IMR-90 (cell line): ENCODE measurements at regions not wholly inside any gene's neighbourhood (a gene's known extent, or its start where the extent isn't known, plus 50 kb on each side); places are given as distances from the start of the nearest gene placed in this dataset.

Experiments
- ATAC-seq: fragments of 200-7000 bp; cut with Tn5 transposase; 2 replicates; pipeline ENCODE4 v1.9.1; 2020; ENCODE audit warnings: low read depth, mild to moderate bottlenecking, moderate library complexity
- BruUV-seq: library from RNA; stranded (reverse); fragments of 400-500 nt; replicated peaks from 2 replicates; lab custom pipeline; 2021; lab: Mats Ljungman, UMichigan
- CTCF ChIA-PET: fragments of 300-600 bp; formaldehyde crosslinking; extraction: SDS; loops from one replicate; lab custom pipeline; 2021; ENCODE audit warnings: antibody characterized with exemption; lab: Yijun Ruan, JAX
- POLR2A ChIA-PET: fragments of 300-600 bp; sonication (Branson Sonifier 250); formaldehyde crosslinking; loops from one replicate; lab custom pipeline; 2022; ENCODE audit warnings: antibody characterized with exemption; ENCODE audit not compliant: unreplicated experiment; lab: Charles Lee
- DNase-seq: peaks from one replicate; pipeline ENCODE4 v3.0.0; 2013
- H2AFZ ChIP-seq: replicated peaks from 2 replicates; pipeline ENCODE3; 2013; ENCODE audit warnings: low read length, mild to moderate bottlenecking; ENCODE audit not compliant: poor library complexity
- H2AK5ac ChIP-seq: 2 replicates; pipeline ENCODE4 v1.6.1; 2013; ENCODE audit warnings: low read depth, low read length, inconsistent platforms
- H2AK9ac ChIP-seq: replicated peaks from 2 replicates; pipeline ENCODE3; 2013; ENCODE audit warnings: mild to moderate bottlenecking, low read depth, low read length, moderate library complexity; ENCODE audit not compliant: poor library complexity
- H2BK120ac ChIP-seq: 2 replicates; pipeline ENCODE4 v1.6.1; 2013; ENCODE audit warnings: low read depth, low read length, inconsistent platforms
- H2BK15ac ChIP-seq: 3 replicates; pipeline ENCODE4 v1.6.1; 2013; ENCODE audit warnings: low read depth, low read length, inconsistent platforms
- H2BK20ac ChIP-seq: 2 replicates; pipeline ENCODE4 v1.6.1; 2013; ENCODE audit warnings: low read depth, mild to moderate bottlenecking, inconsistent platforms, low read length, moderate library complexity
- H2BK5ac ChIP-seq: 2 replicates; pipeline ENCODE4 v1.6.1; 2013; ENCODE audit warnings: mild to moderate bottlenecking, low read depth, low read length, inconsistent platforms; ENCODE audit not compliant: poor library complexity, severe bottlenecking
- H3K14ac ChIP-seq: replicated peaks from 2 replicates; pipeline ENCODE4 v1.6.1; 2013; ENCODE audit warnings: low read depth, low read length, inconsistent platforms
- H3K18ac ChIP-seq: 2 replicates; pipeline ENCODE4 v1.6.1; 2013; ENCODE audit warnings: low read depth, low read length, control low read depth
- H3K23ac ChIP-seq: 2 replicates; pipeline ENCODE4 v1.6.1; 2013; ENCODE audit warnings: low read depth, low read length, inconsistent platforms
- H3K27ac ChIP-seq: 2 replicates; pipeline ENCODE4 v1.5.1; 2013; ENCODE audit warnings: mild to moderate bottlenecking, control low read depth, low read length; ENCODE audit not compliant: insufficient read depth
- H3K27me3 ChIP-seq: 2 replicates; pipeline ENCODE4 v1.6.1; 2013; ENCODE audit warnings: low read length; ENCODE audit not compliant: control insufficient read depth, insufficient read depth
- H3K36me3 ChIP-seq: 2 replicates; pipeline ENCODE4 v1.6.1; 2013; ENCODE audit warnings: low read length, mixed read lengths; ENCODE audit not compliant: control insufficient read depth, insufficient read depth
- H3K4ac ChIP-seq: 2 replicates; pipeline ENCODE4 v1.6.1; 2013; ENCODE audit warnings: low read depth, low read length, inconsistent platforms
- H3K4me1 ChIP-seq: 2 replicates; pipeline ENCODE4 v1.6.1; 2013; ENCODE audit warnings: low read length, mixed read lengths; ENCODE audit not compliant: control insufficient read depth, insufficient read depth
- H3K4me2 ChIP-seq: 2 replicates; pipeline ENCODE4 v1.6.1; 2013; ENCODE audit warnings: low read depth, mild to moderate bottlenecking, control low read depth, low read length, moderate library complexity
- H3K4me3 ChIP-seq: 2 replicates; pipeline ENCODE4 v1.5.1; 2013; ENCODE audit warnings: low read depth, mild to moderate bottlenecking, control low read depth, low read length, moderate library complexity; ENCODE audit not compliant: insufficient read depth
- H3K56ac ChIP-seq: 2 replicates; pipeline ENCODE4 v1.6.1; 2013; ENCODE audit warnings: low read length, inconsistent platforms; ENCODE audit not compliant: insufficient read depth; ENCODE audit errors: extremely low read depth
- H3K79me1 ChIP-seq, 2 experiments: 2 replicates each; pipeline ENCODE4 v1.6.1; 2013; ENCODE audit warnings: low read length in 2 of 2, inconsistent platforms in 1 of 2, low read depth in 1 of 2
- H3K9ac ChIP-seq: 2 replicates; pipeline ENCODE4 v1.6.1; 2013; ENCODE audit warnings: low read depth, low read length, control low read depth
- H3K9me1 ChIP-seq: 2 replicates; pipeline ENCODE4 v1.6.1; 2013; ENCODE audit warnings: low read length, inconsistent platforms; ENCODE audit not compliant: insufficient read depth
- H3K9me3 ChIP-seq: 2 replicates; pipeline ENCODE4 v1.6.1; 2013; ENCODE audit warnings: low read length; ENCODE audit not compliant: control insufficient read depth, insufficient read depth
- H4K20me1 ChIP-seq: 2 replicates; pipeline ENCODE4 v1.6.1; 2013; ENCODE audit warnings: low read length, inconsistent platforms; ENCODE audit not compliant: insufficient read depth
- H4K5ac ChIP-seq: 2 replicates; pipeline ENCODE4 v1.6.1; 2013; ENCODE audit warnings: mild to moderate bottlenecking, low read depth, low read length, control low read depth
- H4K8ac ChIP-seq, 2 experiments: 2 replicates each; pipeline ENCODE4 v1.6.1; 2013; ENCODE audit warnings: low read depth in 2 of 2, low read length in 2 of 2, control low read depth in 1 of 2, inconsistent platforms in 1 of 2
- H4K91ac ChIP-seq: 2 replicates; pipeline ENCODE4 v1.6.1; 2013; ENCODE audit warnings: low read depth, low read length, inconsistent platforms; ENCODE audit not compliant: insufficient read depth
- BHLHE40 ChIP-seq: fragments of 150-350 bp; IDR thresholded peaks from 2 replicates; pipeline ENCODE4 v1.6.1; 2016; ENCODE audit warnings: mild to moderate bottlenecking, low read depth, low read length
- CHD1 ChIP-seq: IDR thresholded peaks from 2 replicates; pipeline ENCODE4 v1.6.1; 2012; ENCODE audit warnings: low read depth, low read length, improper control_type of control experiment
- MAZ ChIP-seq: IDR thresholded peaks from 2 replicates; pipeline ENCODE4 v1.6.1; 2012; ENCODE audit warnings: low read depth, mild to moderate bottlenecking, low read length, improper control_type of control experiment, moderate library complexity, borderline replicate concordance
- MXI1 ChIP-seq: IDR thresholded peaks from 2 replicates; pipeline ENCODE4 v1.6.1; 2012; ENCODE audit warnings: low read depth, mild to moderate bottlenecking, low read length, moderate library complexity, borderline replicate concordance
- RCOR1 ChIP-seq: IDR thresholded peaks from 2 replicates; pipeline ENCODE4 v1.6.1; 2012; ENCODE audit warnings: mild to moderate bottlenecking, low read length, improper control_type of control experiment; ENCODE audit not compliant: insufficient replicate concordance
- RFX5 ChIP-seq: IDR thresholded peaks from 2 replicates; pipeline ENCODE4 v1.8.0; 2012; ENCODE audit warnings: low read depth, mild to moderate bottlenecking, low read length, moderate library complexity
- WGBS, 2 experiments: methylation state at CpG; one replicate each; pipeline versions ENCODE4 v1.1.5 to v1.1.7; 2013; ENCODE audit warnings: missing lambda C conversion rate in 2 of 2; ENCODE audit not compliant: insufficient read length in 1 of 2; ENCODE audit errors: extremely low coverage in 2 of 2; 5-methylcytosine and 5-hydroxymethylcytosine counted together
- dilution Hi-C: fragments of 300-500 bp; cut with HindIII; formaldehyde crosslinking; loops from one replicate; pipeline ENCODE4 v1.14.3; 2018; ENCODE audit warnings: low sequenced_read_pairs; ENCODE audit not compliant: unreplicated experiment
- in situ Hi-C: fragments of 300-500 bp; cut with MboI; formaldehyde crosslinking; loops from 3 replicates; pipeline ENCODE4 v1.14.3; 2019; ENCODE audit warnings: low sequenced_read_pairs, inconsistent platforms, mixed read lengths
- intact Hi-C: fragments of 100-400 bp; cut with micrococcal nuclease; formaldehyde crosslinking; loops from 2 replicates; pipeline ENCODE4 v1.10.0; 2022
- TF ChIP-seq, protein P1 (sequence below): fragments of 150-350 bp; IDR thresholded peaks from 2 replicates; pipeline ENCODE4 v1.6.1; 2017; ENCODE audit warnings: mild to moderate bottlenecking, antibody characterized with exemption, low read length, low read depth

- in situ Hi-C loops (no loop called here), dilution Hi-C loops (no loop called here), intact Hi-C loops (no loop called here)
- DNase-seq = no peak
- no peaks in the 10 kb centered on the region for H3K9me3 ChIP-seq
- H2BK20ac ChIP-seq = no peak overlapping the region
- no peak overlapping the region for H3K4me3 ChIP-seq
- no peak overlapping the region for H2BK5ac ChIP-seq
- H2AK9ac ChIP-seq = no peak overlapping the region
- H3K79me1 ChIP-seq = no peaks in the 10 kb centered on the region
- TF ChIP-seq MAZ (no peak), BHLHE40 (no peak), RCOR1 (no peak), RFX5 (no peak), CHD1 (no peak), MXI1 (no peak)
- TF ChIP-seq, protein P1, sequence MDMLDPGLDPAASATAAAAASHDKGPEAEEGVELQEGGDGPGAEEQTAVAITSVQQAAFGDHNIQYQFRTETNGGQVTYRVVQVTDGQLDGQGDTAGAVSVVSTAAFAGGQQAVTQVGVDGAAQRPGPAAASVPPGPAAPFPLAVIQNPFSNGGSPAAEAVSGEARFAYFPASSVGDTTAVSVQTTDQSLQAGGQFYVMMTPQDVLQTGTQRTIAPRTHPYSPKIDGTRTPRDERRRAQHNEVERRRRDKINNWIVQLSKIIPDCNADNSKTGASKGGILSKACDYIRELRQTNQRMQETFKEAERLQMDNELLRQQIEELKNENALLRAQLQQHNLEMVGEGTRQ = no peak
- no peak overlapping the region for H3K4ac ChIP-seq
- no peaks in the 10 kb centered on the region; the same call in none of the 2 replicates for H3K27me3 ChIP-seq
- H2BK15ac ChIP-seq = no peak overlapping the region
- no peaks in the 10 kb centered on the region for H4K20me1 ChIP-seq
- ATAC-seq = no peak
- H3K14ac ChIP-seq = no peak overlapping the region
- CTCF ChIA-PET = no interaction called here
- H3K9me1 ChIP-seq = no peaks in the 10 kb centered on the region
- no TSS peak for BruUV-seq
- H4K91ac ChIP-seq = no peak overlapping the region
- H2AK5ac ChIP-seq = no peak overlapping the region
- no peak overlapping the region for H4K5ac ChIP-seq
- H4K8ac ChIP-seq = no peak overlapping the region
- H3K9ac ChIP-seq = no peak overlapping the region
- H3K27ac ChIP-seq = no peak overlapping the region
- no peak overlapping the region for H2BK120ac ChIP-seq
- no CpG with 5 or more reads among the region's 1 CpG for WGBS, 2 experiments
- H3K18ac ChIP-seq = no peak overlapping the region
- no peak overlapping the region for H2AFZ ChIP-seq
- no peaks in the 10 kb centered on the region for H3K36me3 ChIP-seq
- H3K4me2 ChIP-seq = no peak overlapping the region
- H3K56ac ChIP-seq = no peak overlapping the region
- no peaks in the 10 kb centered on the region for H3K4me1 ChIP-seq
- POLR2A ChIA-PET = no interaction called here
- no peak overlapping the region for H3K23ac ChIP-seq
Measured at GRCh38 chr7:133201470-133201869, 51.4 kb upstream of the EXOC4 start.
